GM23248 (cell line): ENCODE measurements at regions not wholly inside any gene's neighbourhood (a gene's known extent, or its start where the extent isn't known, plus 50 kb on each side); places are given as distances from the start of the nearest gene placed in this dataset.

ENCODE experiments used
- EZH2 ChIP-seq: fragments of 200-600 bp; sonication (generic); IDR thresholded peaks from 2 replicates; pipeline ENCODE4 v1.6.1; 2018; ENCODE audit warnings: antibody characterized with exemption, mild to moderate bottlenecking; ENCODE audit not compliant: insufficient read depth, poor library complexity, severe bottlenecking
- EZH2phosphoT487 ChIP-seq: fragments of 200-600 bp; sonication (generic); IDR thresholded peaks from 2 replicates; pipeline ENCODE4 v1.6.1; 2018; ENCODE audit warnings: antibody characterized with exemption, moderate library complexity, mild to moderate bottlenecking, low read depth; ENCODE audit not compliant: insufficient read depth

GRCh38 chr12:124725597-124726237 lies 137.9 kb downstream of the SCARB1 start:
- TF ChIP-seq EZH2 (no peak), EZH2phosphoT487 (no peak)
